CD4-positive, CD25-positive, alpha-beta regulatory T cell (primary cell): ENCODE measurements at regions not wholly inside any gene's neighbourhood (a gene's known extent, or its start where the extent isn't known, plus 50 kb on each side); places are given as distances from the start of the nearest gene placed in this dataset.

ENCODE experiments used
- ATAC-seq, 2 donors: fragments of 150-1000 bp; cut with Tn5 transposase; one replicate each; pipeline ENCODE4 v1.10.0; 2021; ENCODE audit warnings: low read depth in 2 of 2, moderate number of reproducible peaks in 2 of 2, moderate library complexity in 1 of 2
- DNase-seq, 3 donors: peaks; one replicate each; pipeline versions ENCODE4 v3.0.0 to v3.0.0-alpha.2; 2012 to 2022; ENCODE audit warnings: mixed read lengths in 1 of 3
- H3K27ac ChIP-seq: one replicate; pipeline ENCODE4 v1.7.0; 2013; ENCODE audit warnings: mild to moderate bottlenecking, low read length; ENCODE audit not compliant: insufficient read depth, poor library complexity, severe bottlenecking
- H3K27me3 ChIP-seq: one replicate; pipeline ENCODE4 v1.7.0; 2013; ENCODE audit warnings: low read length; ENCODE audit not compliant: control insufficient read depth, insufficient read depth
- H3K36me3 ChIP-seq: one replicate; pipeline ENCODE4 v1.7.0; 2013; ENCODE audit warnings: mild to moderate bottlenecking, low read length, moderate library complexity; ENCODE audit not compliant: control insufficient read depth, insufficient read depth
- H3K4me1 ChIP-seq: 2 replicates; pipeline ENCODE4 v1.7.0; 2013; ENCODE audit warnings: mild to moderate bottlenecking, low read length; ENCODE audit not compliant: insufficient read depth, control insufficient read depth, poor library complexity, severe bottlenecking
- H3K4me3 ChIP-seq: one replicate; pipeline ENCODE4 v1.7.0; 2013; ENCODE audit warnings: low read depth, mild to moderate bottlenecking, low read length, moderate library complexity
- H3K9me3 ChIP-seq, 2 experiments: 1 replicate in 1 of 2; 2 replicates in 1 of 2; pipeline ENCODE4 v1.7.0; 2013; ENCODE audit warnings: low read length in 2 of 2, mild to moderate bottlenecking in 1 of 2, moderate library complexity in 1 of 2; ENCODE audit not compliant: control insufficient read depth in 2 of 2
- H3K27ac Mint-ChIP-seq, 3 donors: one replicate each; pipeline ENCODE4 v1.8.0; 2020 to 2022; ENCODE audit warnings: mild to moderate bottlenecking in 3 of 3, mixed read lengths in 3 of 3, moderate library complexity in 2 of 3
- H3K27me3 Mint-ChIP-seq: one replicate; pipeline ENCODE4 v1.8.0; 2022; ENCODE audit warnings: mild to moderate bottlenecking, mixed read lengths
- H3K36me3 Mint-ChIP-seq: one replicate; pipeline ENCODE4 v1.8.0; 2020; ENCODE audit warnings: mixed read lengths
- H3K4me1 Mint-ChIP-seq, 4 donors: one replicate each; pipeline ENCODE4 v1.8.0; 2020 to 2022; ENCODE audit warnings: mixed read lengths in 4 of 4, mild to moderate bottlenecking in 1 of 4
- H3K4me3 Mint-ChIP-seq, 4 donors: one replicate each; pipeline ENCODE4 v1.8.0; 2020 to 2022; ENCODE audit warnings: mild to moderate bottlenecking in 4 of 4, mixed read lengths in 4 of 4, moderate library complexity in 3 of 4
- H3K9me3 Mint-ChIP-seq, 7 donors: one replicate each; pipeline ENCODE4 v1.8.0; 2020 to 2022; ENCODE audit warnings: mixed read lengths in 7 of 7, mild to moderate bottlenecking in 3 of 7, moderate library complexity in 2 of 7

GRCh38 chr4:42709392-42710065 is 52.6 kb upstream of the ATP8A1 start:
- Histone ChIP-seq H3K9me3 (no peaks in the 10 kb centered on the region), H3K4me3 (no peak overlapping the region), H3K27ac (no peak overlapping the region), H3K4me1 (no peaks in the 10 kb centered on the region), H3K36me3 (no peaks in the 10 kb centered on the region), H3K27me3 (no peaks in the 10 kb centered on the region)
- H3K36me3 Mint-ChIP-seq: no peaks in the 10 kb centered on the region
- no peaks in the 10 kb centered on the region for H3K4me1 Mint-ChIP-seq
- no peak overlapping the region for H3K4me3 Mint-ChIP-seq
- peaks cover 19% of the 10 kb centered on the region for H3K27me3 Mint-ChIP-seq
- H3K27ac Mint-ChIP-seq: no peak overlapping the region
- peaks cover 0 to 1% (median 0%) of the 10 kb centered on the region in 7 donors for H3K9me3 Mint-ChIP-seq
- no peak for DNase-seq
- ATAC-seq: no peak

- Histone ChIP-seq H3K27me3 (no peaks in the 10 kb centered on the region), H3K9me3 (no peaks in the 10 kb centered on the region), H3K27ac (no peak overlapping the region), H3K36me3 (no peaks in the 10 kb centered on the region), H3K4me3 (no peak overlapping the region), H3K4me1 (no peaks in the 10 kb centered on the region)
- H3K27ac Mint-ChIP-seq: no peak overlapping the region
- H3K4me3 Mint-ChIP-seq: no peak overlapping the region
- DNase-seq (no peak), ATAC-seq (no peak)
- peaks cover 0 to 1% (median 0%) of the 10 kb centered on the region in 7 donors for H3K9me3 Mint-ChIP-seq
- H3K4me1 Mint-ChIP-seq: no peaks in the 10 kb centered on the region
- peaks cover 19% of the 10 kb centered on the region for H3K27me3 Mint-ChIP-seq
- no peaks in the 10 kb centered on the region for H3K36me3 Mint-ChIP-seq
Observed at GRCh38 chr4:42708625-42709024, 51.7 kb upstream of the ATP8A1 start.
